Fibroblast of lung (primary cell): ENCODE measurements at regions not wholly inside any gene's neighbourhood (a gene's known extent, or its start where the extent isn't known, plus 50 kb on each side); places are given as distances from the start of the nearest gene placed in this dataset.

Experiments
- CTCF ChIP-seq, 2 donors: IDR thresholded peaks in 1 of 2; conservative IDR thresholded peaks in 1 of 2; 1 replicate in 1 of 2; 2 replicates in 1 of 2; pipeline ENCODE4 v1.5.1; 2011 to 2012; ENCODE audit warnings: low read length in 2 of 2, control low read depth in 1 of 2, inconsistent platforms in 1 of 2, low read depth in 1 of 2, mild to moderate bottlenecking in 1 of 2
- EZH2 ChIP-seq: IDR thresholded peaks from 2 replicates; pipeline ENCODE4 v1.5.1; 2012; ENCODE audit warnings: low read length, control low read depth, mild to moderate bottlenecking; ENCODE audit errors: missing control alignments

- TF ChIP-seq CTCF (conservative IDR thresholded peaks at IDR 0.05 in 1 of 2, IDR thresholded peaks at IDR 0.05 in 1 of 2; ENCODE audit: low read depth in 1 of 2, low read length in 2 of 2) (no peak), EZH2 (no peak)
Measured at GRCh38 chr6:16921399-16922110, 160.3 kb upstream of the ATXN1 start.
